ENCODE measurements at regions not wholly inside any gene's neighbourhood (a gene's known extent, or its start where the extent isn't known, plus 50 kb on each side); places are given as distances from the start of the nearest gene placed in this dataset.

GRCh38 chr20:41800040-41800439 is 181.9 kb upstream of the CHD6 start:
- Histone ChIP-seq H4K91ac (replicated peaks; ENCODE audit: insufficient read length, low read length) (no peak overlapping the region), H4K20me1 (replicated peaks in 1 of 2; ENCODE audit: control insufficient read depth in 1 of 2, insufficient read depth in 2 of 2, low read length in 2 of 2) (no peaks in the 10 kb centered on the region), H3K4me1 (replicated peaks in 1 of 4; ENCODE audit: control insufficient read depth in 3 of 4, insufficient read depth in 4 of 4, low read length in 3 of 4) (peaks cover 0 to 7% (median 3%) of the 10 kb centered on the region in 4 experiments; a peak in 3 of 7 replicates), H3K18ac (ENCODE audit: extremely low read depth, low read length) (no peak overlapping the region), H2BK15ac (ENCODE audit: low read length) (no peak overlapping the region), H3K23ac (ENCODE audit: insufficient read length) (no peak overlapping the region), H3K9me3 (ENCODE audit: insufficient read depth in 2 of 2, low read depth in 1 of 2, low read length in 1 of 2) (no peaks in the 10 kb centered on the region), H4K5ac (ENCODE audit: insufficient read length, low read depth, low read length) (no peak overlapping the region), H3K23me2 (ENCODE audit: low read depth, low read length) (no peaks in the 10 kb centered on the region), H3K4ac (replicated peaks; ENCODE audit: insufficient read length, low read depth, low read length) (no peak overlapping the region), H3K36me3 (ENCODE audit: control insufficient read depth in 2 of 4, insufficient read depth in 4 of 4, low read length in 3 of 4) (no peaks in the 10 kb centered on the region), H3K27ac (ENCODE audit: low read depth, low read length) (no peak overlapping the region), H2BK5ac (ENCODE audit: low read depth, low read length) (no peak overlapping the region), H2BK120ac (replicated peaks; ENCODE audit: low read depth, low read length) (no peak overlapping the region), H3K79me2 (ENCODE audit: control insufficient read depth in 1 of 2, insufficient read depth in 2 of 2, low read length in 2 of 2) (no peaks in the 10 kb centered on the region), H2AFZ (ENCODE audit: low read length) (no peak overlapping the region), H4K8ac (ENCODE audit: extremely low read depth, insufficient read depth, low read length) (no peak overlapping the region), H3K27me3 (replicated peaks in 1 of 4; ENCODE audit: control insufficient read depth in 3 of 4, extremely low read depth in 1 of 4, insufficient read depth in 3 of 4, low read length in 3 of 4) (no peaks in the 10 kb centered on the region), H2AK5ac (ENCODE audit: low read depth, low read length) (no peak overlapping the region), H2BK12ac (ENCODE audit: low read depth, low read length) (no peak overlapping the region), H3K14ac (ENCODE audit: insufficient read length) (no peak overlapping the region), H3K4me2 (ENCODE audit: insufficient read depth in 1 of 2, low read depth in 2 of 2, low read length in 2 of 2) (no peak overlapping the region), H3K9ac (replicated peaks in 1 of 4; ENCODE audit: extremely low read depth in 1 of 4, low read depth in 3 of 4, low read length in 3 of 4) (no peak overlapping the region), H3K56ac (replicated peaks; ENCODE audit: insufficient read length, low read depth, low read length) (no peak overlapping the region), H3K4me3 (ENCODE audit: extremely low read depth in 1 of 4, insufficient read depth in 2 of 4, low read depth in 3 of 4, low read length in 4 of 4) (no peak overlapping the region), H3K79me1 (ENCODE audit: low read depth, low read length) (no peaks in the 10 kb centered on the region), H2BK20ac (ENCODE audit: low read length) (no peak overlapping the region)
- WGBS, 2 experiments (ENCODE audit: extremely low coverage in 1 of 2, insufficient coverage in 1 of 2, insufficient read length in 1 of 2, insufficient replicate concordance in 2 of 2, low coverage in 1 of 2, low lambda C conversion rate in 2 of 2, missing lambda C conversion rate in 1 of 2), result 96% methylated on average over 3 of the region's 3 CpGs; no CpG with 5 or more reads in 1 of the 2 experiments
- CTCF ChIA-PET (ENCODE audit: partially characterized antibody), result interaction anchor here (0.8 to 2.5 kb wide), 8 partner anchors 9 to 172 kb away, joined by 3 to 12 read pairs (median 3); no protein-coding TSS in a partner anchor
- DNase-seq (ENCODE audit: low read depth in 1 of 2, low spot score in 2 of 2), result no peak
- POLR2A ChIA-PET (ENCODE audit: partially characterized antibody), result no interaction called here
- no peak for FAIRE-seq
- no peak for TF ChIP-seq RFX5 (IDR thresholded peaks at IDR 0.05; ENCODE audit: borderline replicate concordance, low read depth, low read length)

Data from H1 (cell line).